ENCODE measurements at regions not wholly inside any gene's neighbourhood (a gene's known extent, or its start where the extent isn't known, plus 50 kb on each side); places are given as distances from the start of the nearest gene placed in this dataset.

GRCh38 chr9:30718483-30718882 lies 1666.0 kb upstream of the ACO1 start:
- in situ Hi-C loops (cut with MboI; ENCODE audit: low pct_unique_long_range_greater_than_20kb, low sequenced_read_pairs): no loop called here
- DNase-seq: no peak

- in situ Hi-C loops (cut with MboI; ENCODE audit: low pct_unique_long_range_greater_than_20kb, low sequenced_read_pairs): no loop called here
- DNase-seq: no peak
Measured at GRCh38 chr9:30722065-30722464, 1662.4 kb upstream of the ACO1 start.

DNA sequence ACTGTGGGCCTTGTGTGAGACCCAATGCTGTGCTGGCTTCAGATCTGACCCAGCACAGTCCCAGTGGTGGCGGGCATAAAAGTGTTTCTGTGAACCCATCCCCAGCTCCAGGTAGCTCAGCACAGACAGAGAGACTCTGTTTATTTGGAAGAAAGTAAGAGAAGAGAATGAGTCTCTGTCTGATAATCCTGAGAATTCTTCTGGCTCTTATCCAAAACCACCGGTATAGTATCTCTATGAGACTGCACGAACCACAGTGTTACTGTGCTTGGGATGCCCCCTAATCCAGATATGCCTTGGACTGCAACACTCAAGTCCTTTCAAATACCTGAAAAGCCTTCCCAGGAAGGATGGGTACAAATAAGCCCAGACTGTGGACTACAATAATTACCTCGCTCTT lies 1660.8 kb upstream of the ACO1 start:
- DNase-seq: no peak
- in situ Hi-C loops (cut with MboI; ENCODE audit: low pct_unique_long_range_greater_than_20kb, low sequenced_read_pairs): no loop called here

GRCh38 chr9:30732060-30732459 lies 1652.4 kb upstream of the ACO1 start:
- in situ Hi-C loops (cut with MboI; ENCODE audit: low pct_unique_long_range_greater_than_20kb, low sequenced_read_pairs): no loop called here
- DNase-seq: no peak

DNA sequence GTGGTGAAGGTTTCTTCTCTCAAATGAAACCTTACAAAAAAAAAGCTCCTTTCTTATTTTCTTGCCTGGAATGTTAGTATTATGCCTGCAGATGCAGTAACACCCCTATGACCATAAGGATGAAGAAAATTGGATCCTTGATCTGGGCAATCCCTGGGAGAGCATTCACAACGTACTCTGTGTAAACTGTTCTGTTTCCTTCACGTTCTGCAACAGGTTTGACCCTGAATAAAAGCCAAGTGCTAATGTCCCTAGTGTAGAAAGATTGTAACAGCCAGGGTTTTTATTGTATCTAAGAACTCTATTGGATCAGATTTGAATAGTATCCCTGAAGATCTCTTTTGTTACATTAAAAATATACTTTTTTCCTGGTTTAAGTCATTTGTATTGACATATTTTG lies 1639.6 kb upstream of the ACO1 start:
- no peak for DNase-seq

DNA sequence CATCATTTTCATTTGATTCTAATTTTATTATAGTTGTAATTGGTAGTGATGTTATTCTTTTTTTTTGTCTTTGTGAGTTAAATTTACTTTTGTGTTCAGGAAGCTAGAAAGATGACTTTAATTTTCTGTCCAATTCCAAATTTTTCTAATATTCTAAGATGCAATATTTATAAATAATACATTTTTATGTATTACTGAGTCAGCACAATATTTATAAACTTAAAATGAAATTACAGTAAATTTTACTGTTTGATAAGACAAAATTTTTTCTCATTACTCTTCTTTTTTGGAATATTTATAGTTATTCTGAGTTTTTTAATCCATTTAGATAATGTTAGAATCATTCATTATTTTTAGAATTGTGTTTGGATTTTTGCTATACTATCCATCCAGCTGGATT lies 1637.9 kb upstream of the ACO1 start:
- DNase-seq: no peak
- in situ Hi-C loops (cut with MboI; ENCODE audit: low pct_unique_long_range_greater_than_20kb, low sequenced_read_pairs): no loop called here

More for the DNA sequence above, 1639.6 kb upstream of the ACO1 start:
- in situ Hi-C loops (cut with MboI; ENCODE audit: low pct_unique_long_range_greater_than_20kb, low sequenced_read_pairs): no loop called here

DNA sequence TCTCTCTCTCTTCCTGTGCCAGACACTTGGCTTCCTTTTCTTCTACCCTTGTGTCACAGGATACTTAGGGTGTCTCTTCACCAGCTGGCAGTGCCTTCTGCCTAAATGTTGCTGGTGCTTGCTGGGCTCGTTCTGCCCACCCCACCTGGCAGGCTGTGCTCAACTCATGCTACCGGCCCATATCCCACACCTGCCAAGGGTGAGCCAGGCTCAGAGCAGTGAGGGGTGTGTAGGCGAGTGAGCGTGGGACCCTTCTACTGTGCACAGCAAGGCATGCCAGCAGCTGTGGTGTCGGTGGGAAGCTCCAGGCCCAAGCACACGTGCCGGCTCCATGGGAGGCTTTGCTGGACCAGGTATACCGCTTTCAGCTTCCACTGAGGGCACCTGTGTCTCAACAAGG lies 1626.7 kb upstream of the ACO1 start:
- in situ Hi-C loops (cut with MboI; ENCODE audit: low pct_unique_long_range_greater_than_20kb, low sequenced_read_pairs): no loop called here

DNA sequence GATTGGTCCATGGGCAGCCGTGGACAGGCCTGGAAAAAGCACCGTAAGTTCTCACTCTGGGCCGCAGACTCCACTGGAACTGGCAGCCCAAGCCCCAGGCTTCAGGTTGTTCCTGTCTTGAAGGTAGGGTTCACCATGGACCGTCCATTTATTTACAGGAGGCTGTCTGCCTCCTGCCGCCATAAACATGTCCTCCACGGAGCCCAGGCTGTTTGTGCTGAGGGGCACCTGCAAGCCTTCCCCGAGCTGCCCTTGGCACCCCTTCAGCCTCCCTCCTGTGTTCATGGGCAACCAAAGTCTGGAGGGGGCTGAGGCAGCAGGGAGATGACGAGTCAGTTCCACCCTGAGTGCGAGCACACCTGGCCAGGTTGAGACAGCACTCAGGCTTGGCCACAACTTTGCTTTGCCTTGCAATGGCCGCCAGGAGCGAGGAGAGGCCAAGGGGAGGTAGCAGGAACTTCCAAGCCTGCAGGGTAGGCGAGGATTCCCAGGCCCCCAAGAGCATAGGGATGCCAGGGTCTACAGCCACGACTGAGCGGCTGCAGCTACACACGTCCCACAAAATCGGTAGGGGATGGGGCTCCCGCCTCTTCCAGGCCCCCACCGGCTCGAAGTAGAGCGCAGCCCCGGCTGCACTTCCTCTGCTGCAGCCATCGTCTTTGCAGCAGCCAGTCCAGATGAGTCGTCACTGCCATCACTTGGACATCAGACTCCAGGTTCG lies 1625.6 kb upstream of the ACO1 start:
- in situ Hi-C loops (cut with MboI; ENCODE audit: low pct_unique_long_range_greater_than_20kb, low sequenced_read_pairs): no loop called here
- no peak for DNase-seq

More for the DNA sequence above, 1626.7 kb upstream of the ACO1 start:
- no peak for DNase-seq

- DNase-seq: no peak
- in situ Hi-C loops (cut with MboI; ENCODE audit: low pct_unique_long_range_greater_than_20kb, low sequenced_read_pairs): no loop called here
Measured at GRCh38 chr9:30765318-30765717, 1619.1 kb upstream of the ACO1 start.

DNA sequence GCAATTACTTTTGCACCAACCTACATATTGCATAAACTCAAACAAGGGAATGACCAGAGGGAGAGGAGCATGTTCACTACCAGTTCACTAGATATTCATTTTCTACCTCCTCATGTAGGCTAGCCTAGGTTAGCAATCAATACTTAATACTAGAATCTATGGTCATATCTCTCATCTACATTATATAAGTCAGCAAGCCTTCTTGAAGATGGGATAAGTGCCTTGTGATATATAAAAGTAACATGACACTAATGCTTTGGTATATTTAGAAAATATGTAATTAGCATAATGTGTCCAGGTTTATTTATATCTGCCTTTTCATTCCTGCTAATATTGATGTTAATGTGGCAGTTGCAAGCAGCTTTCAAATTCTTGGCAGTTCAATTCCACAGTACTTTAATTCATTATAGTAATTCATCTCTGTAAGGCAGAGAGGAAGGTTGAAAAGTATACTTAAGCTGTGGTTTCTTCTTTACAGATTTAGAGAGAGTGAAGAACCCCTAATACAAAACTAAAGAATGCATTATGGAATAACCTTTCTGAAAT lies 1613.2 kb upstream of the ACO1 start:
- DNase-seq: no peak
- in situ Hi-C loops (cut with MboI; ENCODE audit: low pct_unique_long_range_greater_than_20kb, low sequenced_read_pairs): no loop called here

DNA sequence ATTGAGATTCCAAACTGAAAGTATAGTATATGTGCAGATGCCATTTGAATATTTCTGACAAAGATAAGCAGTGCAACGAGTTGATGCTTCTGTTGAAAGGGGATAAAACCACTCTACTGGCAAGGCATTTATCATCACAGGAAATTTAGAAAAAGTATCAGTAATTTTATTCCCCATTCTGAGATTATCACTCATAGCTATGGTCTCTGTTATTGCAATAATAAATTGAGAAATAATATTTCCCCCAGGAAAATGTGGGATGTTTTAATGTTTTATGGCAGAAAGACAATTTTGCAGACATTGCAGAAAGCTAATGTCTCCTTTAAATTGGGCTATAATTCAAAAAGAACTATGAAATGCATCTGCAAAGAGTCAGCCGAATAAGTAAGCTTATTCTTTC lies 1612.7 kb upstream of the ACO1 start:
- no peak for DNase-seq
- in situ Hi-C loops (cut with MboI; ENCODE audit: low pct_unique_long_range_greater_than_20kb, low sequenced_read_pairs): no loop called here

- no peak for DNase-seq
- in situ Hi-C loops (cut with MboI; ENCODE audit: low pct_unique_long_range_greater_than_20kb, low sequenced_read_pairs): no loop called here
Measured at GRCh38 chr9:30773427-30773826, 1611.0 kb upstream of the ACO1 start.

DNA sequence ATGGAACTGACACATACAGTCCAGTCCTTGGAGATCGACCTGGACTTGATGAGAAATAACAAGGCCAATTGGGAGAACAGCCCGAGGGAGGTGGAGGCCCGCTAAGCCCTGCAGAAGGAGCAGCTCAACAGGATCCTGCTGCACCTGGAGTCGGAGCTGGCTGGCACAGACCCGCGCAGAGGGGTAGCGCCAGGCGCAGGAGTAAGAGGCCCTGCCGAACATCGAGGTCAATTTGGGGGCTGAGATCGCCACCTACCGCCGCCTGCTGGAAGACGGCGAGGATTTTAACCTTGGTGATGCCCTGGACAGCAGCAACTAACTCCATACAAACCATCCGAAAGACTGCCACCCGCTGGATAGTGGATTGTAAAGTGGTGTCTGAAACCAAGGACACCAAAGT lies 1610.1 kb upstream of the ACO1 start:
- peak; percentile 1 for DNase-seq
- in situ Hi-C loops (cut with MboI; ENCODE audit: low pct_unique_long_range_greater_than_20kb, low sequenced_read_pairs): no loop called here

DNA sequence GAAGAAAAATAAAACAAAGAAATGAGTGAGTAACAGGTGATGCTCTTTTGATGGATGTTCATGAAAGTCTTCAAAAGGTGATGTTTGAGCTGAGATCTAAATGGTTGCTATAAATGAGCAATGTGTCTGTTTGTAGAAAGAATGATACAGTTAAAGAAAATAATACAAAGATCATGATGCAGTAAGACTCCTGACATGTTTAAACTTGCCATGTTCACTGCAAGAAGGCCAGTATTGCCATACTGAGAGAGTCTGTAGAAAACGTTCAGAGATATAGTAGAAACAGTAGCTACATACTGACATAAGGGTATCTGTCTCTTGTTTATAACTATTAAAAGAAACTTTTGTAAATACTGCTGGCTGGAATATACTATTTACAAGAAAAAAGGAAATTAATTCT lies 1609.2 kb upstream of the ACO1 start:
- DNase-seq: no peak
- in situ Hi-C loops (cut with MboI; ENCODE audit: low pct_unique_long_range_greater_than_20kb, low sequenced_read_pairs): no loop called here

GRCh38 chr9:30796764-30797163 lies 1587.7 kb upstream of the ACO1 start:
- in situ Hi-C loops (cut with MboI; ENCODE audit: low pct_unique_long_range_greater_than_20kb, low sequenced_read_pairs): no loop called here

GRCh38 chr9:30799527-30800101 lies 1584.8 kb upstream of the ACO1 start:
- no peak for DNase-seq
- in situ Hi-C loops (cut with MboI; ENCODE audit: low pct_unique_long_range_greater_than_20kb, low sequenced_read_pairs): no loop called here

More at GRCh38 chr9:30796764-30797163, 1587.7 kb upstream of the ACO1 start:
- DNase-seq: no peak

- in situ Hi-C loops (cut with MboI; ENCODE audit: low pct_unique_long_range_greater_than_20kb, low sequenced_read_pairs): no loop called here
- no peak for DNase-seq
Measured at GRCh38 chr9:30800421-30800820, 1584.0 kb upstream of the ACO1 start.

DNA sequence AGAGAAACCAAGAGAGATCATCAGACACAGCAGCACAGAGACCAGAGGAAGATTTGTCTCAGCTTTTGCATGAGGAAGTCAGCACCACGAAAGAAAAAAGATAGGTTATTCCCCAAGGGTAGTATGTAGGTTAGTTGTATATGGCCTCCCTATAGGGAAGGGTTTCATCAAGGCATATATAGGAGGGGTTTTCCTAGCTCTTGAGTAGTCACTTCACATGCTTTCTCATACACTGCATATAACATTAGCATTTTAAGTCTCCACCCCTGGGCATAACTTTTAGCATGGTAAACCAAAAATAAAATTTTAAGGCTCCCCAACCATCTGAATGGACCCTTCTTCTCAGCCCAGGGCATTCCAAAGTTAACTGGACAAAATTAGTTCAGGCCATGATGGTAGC lies 1571.6 kb upstream of the ACO1 start:
- no peak for DNase-seq
- in situ Hi-C loops (cut with MboI; ENCODE audit: low pct_unique_long_range_greater_than_20kb, low sequenced_read_pairs): no loop called here

DNA sequence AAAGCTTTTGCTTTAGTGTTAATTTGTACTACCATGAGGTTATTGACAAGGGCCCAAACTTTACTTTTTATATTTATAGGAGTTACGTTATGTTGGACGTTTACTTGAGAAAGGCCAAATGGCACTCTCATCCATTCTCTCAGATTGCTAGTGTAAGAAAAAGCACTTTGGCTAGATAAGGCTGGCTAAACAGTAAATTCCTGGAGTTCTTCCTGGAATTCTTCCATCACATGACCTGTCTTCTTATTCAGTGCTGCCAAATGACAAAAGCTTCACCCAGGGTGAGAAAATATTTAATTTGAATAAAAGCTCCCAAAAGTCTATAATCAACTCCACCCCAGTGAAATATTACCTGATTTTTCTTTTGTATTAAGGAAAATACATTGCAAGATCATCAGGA lies 1568.9 kb upstream of the ACO1 start:
- in situ Hi-C loops (cut with MboI; ENCODE audit: low pct_unique_long_range_greater_than_20kb, low sequenced_read_pairs): no loop called here

DNA sequence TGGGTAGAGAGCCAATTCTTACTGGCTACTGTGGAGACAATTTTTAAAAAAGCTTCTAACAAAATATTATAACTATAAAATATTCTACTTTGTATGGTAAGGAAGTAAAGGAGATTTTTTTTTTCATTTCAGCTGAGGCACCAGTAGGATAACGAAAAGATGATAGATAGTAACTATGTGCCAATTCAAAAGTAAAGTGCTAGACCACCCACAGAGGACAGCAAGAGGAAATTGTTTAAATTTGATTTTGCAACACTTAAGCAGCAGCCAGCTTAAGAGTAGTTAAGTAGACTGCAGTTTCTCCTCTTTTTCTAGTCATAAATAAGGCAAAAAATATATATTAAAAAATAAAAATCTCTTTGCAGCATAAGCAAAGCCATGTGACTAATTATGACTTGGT lies 1539.3 kb upstream of the ACO1 start:
- in situ Hi-C loops (cut with MboI; ENCODE audit: low pct_unique_long_range_greater_than_20kb, low sequenced_read_pairs): no loop called here
- no peak for DNase-seq

More for the DNA sequence above, 1568.9 kb upstream of the ACO1 start:
- no peak for DNase-seq

DNA sequence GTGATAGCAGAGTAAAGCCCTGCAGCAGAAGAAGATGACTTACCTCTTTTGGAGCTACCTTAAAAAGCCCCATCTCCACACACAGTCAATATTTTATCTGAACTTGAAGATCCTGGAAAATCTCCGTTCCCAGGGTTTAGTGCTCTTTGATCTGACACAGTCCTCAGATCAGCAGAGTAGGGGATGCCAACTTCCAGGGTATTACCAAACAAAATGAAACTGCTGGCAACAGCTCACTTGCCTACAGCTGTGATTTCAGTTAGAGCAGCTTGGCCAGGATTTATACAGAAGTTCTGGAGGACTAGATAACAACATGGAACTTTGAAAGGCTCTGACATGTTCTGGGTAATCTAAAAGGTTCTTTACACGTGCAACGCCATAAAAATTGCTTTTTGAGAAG lies 1537.8 kb upstream of the ACO1 start:
- no peak for DNase-seq
- in situ Hi-C loops (cut with MboI; ENCODE audit: low pct_unique_long_range_greater_than_20kb, low sequenced_read_pairs): no loop called here
